Fibroblast of upper back skin (primary cell): ENCODE measurements at regions not wholly inside any gene's neighbourhood (a gene's known extent, or its start where the extent isn't known, plus 50 kb on each side); places are given as distances from the start of the nearest gene placed in this dataset.
"Not testable (repeated sequence)": the region's sequence is repeated elsewhere in the genome, so short reads cannot be mapped to it uniquely, and the experiment has no call there.

Experiments
- DNase-seq: peaks from one replicate; pipeline ENCODE4 v3.0.0-alpha.2; 2013

DNA sequence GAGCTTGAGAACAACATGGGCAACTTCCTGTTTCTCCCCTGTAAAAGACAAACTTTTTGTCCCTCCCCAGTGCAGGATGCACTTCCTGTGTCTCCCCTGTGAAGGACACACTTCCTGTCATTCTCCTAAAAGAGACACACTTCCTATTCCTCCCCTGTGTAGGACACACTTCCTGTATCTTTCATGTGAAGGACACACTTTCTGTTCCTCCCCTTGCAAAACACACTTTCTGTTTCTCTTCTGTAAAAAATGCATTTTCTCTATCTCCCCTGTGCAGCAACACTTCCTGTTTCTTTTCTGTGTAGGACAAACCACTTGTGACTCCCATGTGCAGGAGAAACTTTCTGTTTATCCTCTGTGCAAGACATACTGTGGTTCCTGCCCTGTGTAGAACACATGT, 488.6 kb upstream of the USP9Y start:
- DNase-seq, result no peak

DNA sequence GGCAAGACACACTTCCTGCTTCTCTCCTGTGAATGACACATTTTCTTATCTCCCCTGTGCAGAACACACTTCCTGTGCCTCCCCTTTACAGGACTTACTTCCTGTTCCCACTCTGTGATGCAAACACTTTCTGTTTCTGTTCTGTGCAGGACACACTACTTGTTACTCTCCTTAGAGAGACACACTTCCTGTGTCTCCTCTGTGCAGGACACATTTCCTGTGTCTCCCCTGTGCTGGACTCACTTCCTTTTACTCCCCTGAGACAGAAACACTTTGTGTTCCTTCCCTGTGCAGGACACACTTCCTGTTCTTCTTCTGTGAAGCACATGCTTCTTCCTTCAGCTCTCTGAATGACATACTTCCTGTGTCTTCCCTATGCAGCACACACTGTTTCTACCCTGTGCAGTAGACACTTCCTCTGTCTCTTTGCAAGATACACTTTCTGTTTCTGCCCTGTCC, 485.4 kb upstream of the USP9Y start:
- no peak for DNase-seq

DNA sequence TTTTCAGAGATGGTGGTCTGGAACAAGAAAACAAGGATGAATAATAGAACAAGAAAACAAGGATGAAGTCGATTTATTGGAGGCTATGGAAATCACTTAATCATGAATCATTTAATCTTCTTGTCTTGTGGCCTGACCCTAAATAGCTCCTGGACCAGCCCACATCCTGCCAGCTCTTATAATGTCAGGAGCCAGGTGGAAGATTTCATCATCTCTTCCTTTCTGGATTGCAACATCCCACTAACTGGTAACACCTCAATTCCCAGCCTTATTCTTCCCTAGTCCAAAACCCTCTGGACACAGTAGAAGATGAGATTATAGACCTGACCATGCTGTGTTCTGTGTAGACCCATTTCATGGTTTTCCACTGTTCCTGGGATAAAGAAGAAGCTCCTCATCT, 470.1 kb upstream of the USP9Y start:
- no peak for DNase-seq

DNA sequence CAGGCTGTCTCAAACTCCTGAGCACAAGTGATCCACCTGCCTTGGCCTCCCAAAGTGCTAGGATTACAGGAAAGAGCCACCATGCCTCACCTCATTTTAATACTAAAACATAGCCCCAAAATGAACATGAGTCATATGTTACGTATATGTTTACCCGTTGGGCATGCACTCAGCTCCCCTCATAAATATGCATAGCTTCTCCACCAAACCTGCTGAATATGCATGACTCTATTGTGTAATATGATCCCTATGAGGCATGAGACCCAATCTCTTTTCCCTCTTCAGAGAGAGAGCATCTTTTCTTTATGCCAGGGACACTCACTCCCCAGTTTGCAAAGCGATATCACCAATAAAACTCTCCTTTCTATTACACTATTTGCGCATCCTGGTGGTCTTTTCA, 464.6 kb upstream of the USP9Y start:
- no peak for DNase-seq

DNA sequence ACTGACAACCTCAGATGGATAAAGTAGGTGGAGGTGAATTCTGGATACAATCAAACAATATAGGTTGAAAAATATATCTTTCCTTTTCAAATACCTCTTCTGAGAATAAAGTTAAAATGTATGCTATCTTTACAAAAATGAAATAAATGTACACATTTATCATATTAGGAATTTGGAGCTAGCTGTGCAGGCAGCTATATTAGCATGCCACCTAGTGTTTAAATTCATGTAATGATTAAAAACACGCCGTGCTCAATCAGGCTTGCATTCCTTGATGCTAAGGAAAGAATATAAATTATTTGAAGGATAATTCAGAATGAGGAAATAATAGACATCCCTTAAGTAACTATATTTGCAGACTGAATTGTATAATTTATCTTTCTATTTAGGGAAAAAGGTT, 460.7 kb upstream of the USP9Y start:
- not testable (repeated sequence) for DNase-seq

DNA sequence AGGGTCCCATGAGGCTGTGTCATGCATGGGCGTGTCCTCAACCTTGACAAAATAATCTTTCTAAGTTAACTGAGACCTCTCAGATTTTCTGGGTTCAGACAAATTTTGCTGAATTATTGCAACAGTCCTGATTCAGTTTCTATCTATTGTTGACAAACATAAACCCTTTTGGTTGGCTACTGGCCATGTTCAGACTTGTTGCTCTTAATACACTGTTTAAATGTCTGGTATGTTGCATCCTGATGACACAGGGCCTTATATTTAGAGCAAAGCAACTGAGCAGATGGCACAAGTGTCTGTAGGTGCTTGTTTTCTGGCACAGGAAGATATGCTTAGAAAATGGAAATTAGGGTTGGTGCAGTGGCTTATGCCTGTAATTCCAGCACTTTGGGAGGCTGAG, 456.9 kb upstream of the USP9Y start:
- no peak for DNase-seq

DNA sequence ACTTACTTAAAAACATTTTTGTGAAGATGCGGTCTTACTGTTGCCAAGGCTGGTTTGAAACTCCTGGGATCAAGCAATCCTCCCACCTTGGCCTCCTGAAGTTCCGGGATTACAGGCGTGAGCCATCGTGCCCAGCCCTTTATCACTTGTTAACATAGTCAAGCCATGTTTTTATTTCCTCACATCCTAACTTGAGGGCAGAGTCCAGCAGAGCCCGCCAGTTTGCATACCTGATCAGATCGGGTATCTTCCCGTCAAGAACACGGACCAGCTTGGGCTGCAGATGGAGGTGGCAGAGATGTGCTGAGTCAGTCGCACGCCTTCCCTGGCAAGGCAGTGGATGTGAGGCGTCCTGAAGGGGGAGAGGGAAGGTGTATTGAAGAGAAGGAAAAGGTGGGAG, 447.3 kb upstream of the USP9Y start:
- no peak for DNase-seq

DNA sequence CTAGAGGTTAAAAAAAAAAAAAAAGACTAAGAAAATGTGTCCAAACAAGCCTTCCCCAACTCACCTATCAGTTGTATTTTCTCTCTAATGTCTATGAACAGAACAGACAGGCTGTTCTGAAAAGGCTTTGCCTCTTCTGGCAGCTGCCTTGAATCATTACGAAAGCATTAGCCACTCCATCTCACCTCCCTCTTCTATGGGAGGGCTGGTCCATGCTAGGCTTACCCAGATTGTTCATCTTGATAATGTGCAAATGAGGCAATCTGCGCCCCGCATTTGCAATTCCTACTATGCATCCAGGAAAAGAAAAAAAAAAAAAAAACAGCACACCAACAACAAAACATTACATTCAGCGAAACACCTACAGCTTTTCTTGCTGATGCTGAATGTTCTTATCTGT, 429.9 kb upstream of the USP9Y start:
- DNase-seq, result no peak

DNA sequence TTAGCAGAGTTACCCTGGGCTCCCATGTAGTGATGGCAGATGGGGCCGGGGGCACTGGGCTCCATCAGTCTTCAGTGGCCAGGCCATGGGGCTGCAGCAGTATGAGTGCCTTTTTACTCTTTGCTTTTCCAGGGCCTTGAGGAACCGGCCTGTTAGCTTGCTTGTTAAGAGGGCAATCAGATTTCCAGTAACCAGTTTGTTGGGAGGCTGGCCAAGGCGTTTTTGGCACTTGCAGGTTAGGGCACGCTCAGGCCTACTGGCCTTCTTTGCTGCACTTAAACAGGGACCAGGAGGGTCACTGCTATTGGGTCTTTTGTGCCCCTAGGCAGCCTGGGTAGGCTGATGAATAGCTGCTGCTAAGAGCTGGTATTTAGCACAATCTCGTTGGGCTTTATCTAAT, 415.4 kb upstream of the USP9Y start:
- DNase-seq, result no peak

DNA sequence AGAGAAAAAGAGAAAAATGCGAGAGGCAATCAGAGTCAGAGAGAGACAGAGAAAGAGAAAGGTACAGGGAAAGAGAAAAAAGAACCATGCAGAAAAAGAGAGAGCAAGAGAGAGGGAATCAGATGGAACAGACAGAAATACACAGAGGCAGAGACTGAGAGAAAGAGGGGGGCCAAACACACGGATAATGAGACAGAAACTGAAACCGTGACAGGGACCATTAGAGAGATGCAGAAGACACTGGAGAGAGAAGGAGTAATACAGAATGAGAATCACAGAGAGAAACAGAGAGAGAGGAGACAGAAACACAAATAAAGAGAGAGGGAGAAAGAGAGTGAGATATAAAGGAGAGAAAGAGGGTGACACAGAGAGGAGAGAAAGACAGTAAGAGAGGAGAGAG, 412.1 kb upstream of the USP9Y start:
- DNase-seq, result no peak

DNA sequence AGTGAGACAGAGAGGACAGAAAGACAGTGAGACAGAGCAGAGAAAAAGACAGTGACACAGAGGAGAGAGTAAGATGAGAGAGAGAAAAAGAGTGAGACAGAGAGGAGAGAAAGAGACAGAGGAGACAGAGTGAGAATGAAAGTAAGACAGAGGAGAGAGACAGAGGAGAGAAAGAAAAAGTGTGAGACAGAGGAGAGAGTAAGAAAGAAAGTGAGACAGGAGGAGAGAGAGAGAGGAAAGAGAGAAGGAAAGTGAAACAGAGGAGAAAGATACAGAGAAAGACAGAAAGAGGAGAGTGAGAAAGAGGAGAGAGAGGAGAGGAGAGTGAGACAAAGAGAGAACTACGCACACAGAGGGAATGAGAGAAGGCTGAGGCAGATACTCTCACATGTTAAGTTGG, 411.6 kb upstream of the USP9Y start:
- DNase-seq, result no peak

DNA sequence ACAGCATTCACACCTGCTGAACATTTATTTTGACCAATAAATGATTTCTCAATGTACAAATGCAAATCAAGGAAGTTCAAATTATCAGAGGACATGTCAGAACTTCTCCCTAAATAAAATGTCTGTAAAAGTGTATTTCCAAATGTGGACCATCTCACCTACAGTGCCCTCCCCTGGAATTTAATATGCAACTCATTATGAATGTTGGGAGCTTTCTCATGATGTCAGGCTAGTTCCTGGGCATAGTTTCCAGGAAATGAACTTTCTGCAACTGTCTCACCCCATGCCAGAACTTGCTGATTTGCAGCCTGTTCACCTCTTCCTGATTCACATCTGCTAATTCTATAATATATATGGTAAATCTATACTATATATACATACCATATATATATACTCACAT, 408.5 kb upstream of the USP9Y start:
- DNase-seq, result no peak

DNA sequence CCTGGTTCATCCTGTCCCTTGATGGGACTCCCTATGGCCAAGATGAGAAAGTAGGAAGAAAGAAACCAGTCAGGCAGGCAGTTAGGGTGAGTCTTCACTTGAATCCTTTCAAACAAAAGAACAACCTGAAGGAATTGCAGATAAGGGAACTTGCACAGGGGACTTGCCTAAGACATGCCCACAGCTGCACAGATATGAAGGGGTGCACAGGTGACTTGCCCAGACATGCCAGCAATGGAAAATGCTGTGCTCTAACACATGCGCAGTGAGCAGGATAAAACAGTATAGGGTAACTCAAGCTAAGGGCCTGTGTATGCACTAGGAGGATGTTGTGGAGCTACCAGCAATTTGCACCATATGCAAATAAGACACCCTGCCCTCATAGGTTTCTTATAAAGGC, 404.6 kb upstream of the USP9Y start:
- no peak for DNase-seq

DNA sequence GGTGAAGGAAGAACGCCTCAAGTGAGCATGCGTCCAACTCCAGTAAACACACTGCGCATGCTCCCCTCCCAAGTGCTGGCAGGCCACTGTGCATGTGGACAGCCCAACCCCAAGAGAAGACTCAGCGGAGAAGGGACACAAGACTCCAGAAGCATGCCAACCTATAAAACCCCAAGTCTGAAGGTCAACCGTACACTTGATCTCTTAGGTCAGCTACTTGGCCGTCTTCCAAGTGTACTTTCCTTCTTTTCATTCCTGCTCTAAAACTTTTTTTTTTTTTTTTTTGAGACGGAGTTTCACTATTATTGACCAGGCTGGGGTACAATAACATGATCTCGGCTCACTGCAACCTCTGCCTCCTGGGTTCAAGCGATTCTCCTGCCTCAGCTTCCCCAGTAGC, 401.2 kb upstream of the USP9Y start:
- not testable (repeated sequence) for DNase-seq

DNA sequence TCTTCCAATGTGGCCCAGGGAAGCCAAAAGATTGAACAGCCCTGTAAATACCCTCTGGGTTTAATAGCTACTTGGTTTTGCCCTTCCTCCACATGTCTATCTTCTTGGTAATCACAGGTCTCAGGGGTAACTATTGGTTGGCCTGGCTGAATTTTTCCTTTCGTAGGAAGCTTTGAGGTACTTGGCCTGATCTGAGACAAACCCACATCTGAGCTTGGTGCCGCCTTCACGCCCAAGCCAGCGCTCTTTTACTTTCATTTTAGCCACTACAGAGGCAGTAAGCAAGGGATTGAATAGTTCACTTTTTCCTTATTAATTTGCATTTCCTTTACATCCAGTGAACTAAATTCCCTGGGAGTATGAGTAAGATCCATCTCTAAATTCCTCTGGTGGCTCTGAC, 397.6 kb upstream of the USP9Y start:
- DNase-seq, result no peak

DNA sequence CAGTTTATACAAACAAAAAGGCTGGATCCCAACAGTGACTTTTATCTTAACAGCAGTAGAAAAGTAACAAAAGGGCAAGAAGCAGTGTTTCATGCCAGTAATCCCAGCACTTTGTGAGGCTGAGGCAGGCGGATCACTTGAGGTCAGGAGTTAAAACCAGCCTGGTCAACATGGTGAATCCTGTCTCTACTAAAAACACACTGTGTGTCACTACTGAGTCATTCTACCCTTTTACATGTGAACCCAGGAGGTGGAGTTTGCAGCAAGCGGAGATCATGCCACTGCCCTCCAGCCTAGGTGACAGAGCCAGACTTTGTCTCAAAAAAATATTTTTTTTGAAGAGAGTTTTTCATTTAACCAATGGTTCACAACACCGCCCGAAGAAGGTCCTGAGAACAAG, 395.6 kb upstream of the USP9Y start:
- no peak for DNase-seq

DNA sequence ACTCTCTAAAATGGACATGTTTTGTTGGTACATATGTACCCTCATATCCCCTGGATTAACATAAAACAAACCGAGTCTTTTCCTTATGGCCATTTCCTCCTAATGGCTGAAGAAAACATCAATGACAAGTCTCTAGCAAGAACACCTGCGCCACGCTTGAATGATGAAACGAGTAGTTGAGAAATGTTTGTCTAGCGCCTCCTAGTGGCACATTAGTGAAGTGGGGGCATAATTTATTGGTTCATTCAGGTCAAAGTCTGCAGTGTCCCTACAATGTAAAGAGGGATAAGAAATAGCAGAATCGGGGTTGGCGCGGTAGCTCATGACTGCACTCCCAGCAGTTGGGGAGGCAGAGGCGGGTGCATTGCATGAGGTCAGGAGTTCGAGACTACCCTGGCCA, 391.8 kb upstream of the USP9Y start:
- DNase-seq, result no peak

DNA sequence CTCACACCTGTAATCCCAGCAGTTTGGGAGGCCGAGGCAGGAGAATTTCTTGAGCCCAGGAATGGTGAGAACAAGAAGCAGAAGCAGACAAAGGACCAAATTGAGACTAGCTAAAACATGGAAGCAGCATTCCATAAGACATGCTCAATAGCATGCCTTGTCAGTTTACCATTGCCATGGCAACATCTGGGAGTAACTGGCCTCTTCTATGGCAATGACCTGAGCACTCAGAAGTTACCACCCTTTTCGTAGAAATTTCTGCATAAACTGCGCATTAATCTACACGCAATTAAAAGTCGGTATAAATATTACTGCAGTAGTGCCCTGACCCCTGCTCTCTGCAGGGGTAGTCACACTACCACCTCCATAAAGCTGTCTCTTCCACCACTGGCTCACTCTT, 390.2 kb upstream of the USP9Y start:
- no peak for DNase-seq

DNA sequence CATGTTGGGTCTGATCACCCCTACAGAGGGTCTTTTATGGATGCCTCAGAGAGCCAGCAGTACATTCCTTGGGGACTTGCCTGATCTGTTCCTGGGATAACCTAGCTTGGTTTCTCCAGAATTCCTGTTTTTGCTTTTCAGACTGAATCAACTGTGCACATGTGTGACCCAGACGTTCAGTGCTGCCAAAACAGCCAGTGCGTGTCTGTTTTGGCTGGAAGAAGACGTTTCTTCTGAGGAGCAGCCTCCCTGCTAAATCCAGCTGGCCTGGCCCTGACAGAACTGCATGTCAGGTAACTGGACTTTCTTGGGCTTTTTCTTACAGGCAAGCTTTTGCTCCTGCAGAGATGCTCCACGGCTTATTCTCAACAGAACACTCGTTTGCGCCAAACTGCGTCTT, 373.3 kb upstream of the USP9Y start:
- no peak for DNase-seq

DNA sequence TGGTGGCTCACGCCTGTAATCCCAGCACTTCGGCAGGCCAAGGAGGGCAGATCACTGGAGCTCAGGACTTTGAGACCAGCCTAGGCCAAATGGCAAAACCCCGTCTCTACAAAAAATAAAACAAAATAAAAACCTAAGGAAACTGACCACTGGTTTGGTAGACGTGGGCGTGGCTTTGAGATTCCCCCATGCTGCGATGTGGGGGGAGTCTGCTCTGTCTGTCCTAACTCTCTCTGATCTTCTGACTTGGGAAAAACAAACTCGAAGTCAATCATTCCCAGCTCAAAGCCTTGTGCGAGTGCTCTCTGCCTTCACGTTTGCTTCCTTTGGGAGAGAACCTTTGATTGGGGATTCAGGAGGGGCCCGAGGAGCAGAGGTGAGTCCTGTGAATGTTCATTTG, 369.1 kb upstream of the USP9Y start:
- DNase-seq, result not testable (repeated sequence)

DNA sequence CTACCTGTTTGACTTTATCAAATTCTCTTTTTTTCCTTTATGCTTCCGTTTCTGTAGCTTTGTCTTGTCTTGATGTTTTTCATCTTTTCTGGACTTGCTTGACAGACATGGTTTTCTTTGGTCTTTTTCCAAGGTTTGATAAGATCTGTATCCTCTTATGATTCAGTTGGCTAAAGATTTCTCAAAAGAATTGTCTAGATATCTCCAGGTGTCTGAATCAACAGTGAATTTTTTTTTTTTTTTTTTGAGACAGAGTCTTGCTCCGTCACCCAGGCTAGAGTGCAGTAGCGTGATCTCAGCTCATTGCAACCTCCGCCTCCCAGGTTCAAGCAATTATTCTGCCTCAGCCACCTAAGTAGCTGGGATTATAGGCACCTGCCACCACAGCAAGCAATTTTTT, 357.8 kb upstream of the USP9Y start:
- DNase-seq, result no peak

DNA sequence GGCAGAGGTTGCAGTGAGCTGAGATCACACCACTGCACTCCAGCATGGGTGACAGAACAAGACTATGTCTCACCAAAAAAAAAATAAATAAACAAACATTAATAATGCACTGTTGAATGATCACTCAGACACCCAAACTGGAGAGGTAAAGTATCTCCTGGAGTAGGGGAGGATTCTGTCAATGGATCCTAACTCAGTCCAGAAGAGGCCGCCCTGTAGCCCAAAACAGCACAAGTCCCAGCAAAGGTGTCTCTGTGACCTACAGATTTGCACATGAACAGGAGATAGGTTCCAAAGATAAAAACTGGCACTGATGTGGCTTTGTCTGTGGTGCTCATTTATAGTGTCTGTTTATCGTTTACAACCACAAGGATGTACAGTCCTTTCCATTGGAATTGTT, 352.9 kb upstream of the USP9Y start:
- DNase-seq, result no peak

DNA sequence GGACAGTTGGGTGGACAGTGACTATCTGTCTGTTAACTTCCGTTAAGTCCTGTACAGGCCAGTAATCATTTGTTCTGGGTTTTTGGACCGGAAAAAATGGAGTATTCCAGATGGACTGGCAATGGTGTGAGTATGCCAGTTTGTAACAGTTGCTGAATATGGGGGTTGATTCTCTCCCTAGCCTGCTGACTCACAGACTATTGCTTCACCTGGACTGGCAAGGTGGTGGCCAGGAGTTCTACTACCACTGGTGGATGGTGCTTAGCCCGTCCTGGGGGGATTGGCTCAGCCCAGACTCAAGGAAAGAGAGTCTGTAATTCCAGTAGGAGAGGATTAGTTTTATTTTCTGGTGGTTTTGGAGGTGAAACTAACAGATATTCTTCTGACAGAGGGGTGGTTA, 343.8 kb upstream of the USP9Y start:
- DNase-seq, result no peak

DNA sequence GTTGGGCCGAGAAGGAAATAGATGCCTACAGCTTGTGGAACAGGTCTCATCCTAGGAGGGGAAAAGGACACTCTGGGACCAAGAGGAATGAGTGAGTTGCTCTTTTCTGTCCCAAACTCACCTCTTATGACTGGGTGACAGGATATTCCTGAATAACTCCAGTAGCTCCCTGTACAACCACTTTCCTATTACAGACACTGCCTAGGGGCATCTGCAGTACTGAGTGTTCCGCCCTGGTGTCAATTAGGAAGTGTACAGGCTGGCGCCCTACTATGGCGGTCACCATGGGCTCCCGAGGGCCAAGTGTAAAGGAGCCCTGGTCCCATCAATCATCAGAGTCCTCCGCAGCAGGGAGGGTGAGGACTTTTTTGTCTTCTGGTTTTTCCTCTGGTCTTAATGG, 343.4 kb upstream of the USP9Y start:
- no peak for DNase-seq

DNA sequence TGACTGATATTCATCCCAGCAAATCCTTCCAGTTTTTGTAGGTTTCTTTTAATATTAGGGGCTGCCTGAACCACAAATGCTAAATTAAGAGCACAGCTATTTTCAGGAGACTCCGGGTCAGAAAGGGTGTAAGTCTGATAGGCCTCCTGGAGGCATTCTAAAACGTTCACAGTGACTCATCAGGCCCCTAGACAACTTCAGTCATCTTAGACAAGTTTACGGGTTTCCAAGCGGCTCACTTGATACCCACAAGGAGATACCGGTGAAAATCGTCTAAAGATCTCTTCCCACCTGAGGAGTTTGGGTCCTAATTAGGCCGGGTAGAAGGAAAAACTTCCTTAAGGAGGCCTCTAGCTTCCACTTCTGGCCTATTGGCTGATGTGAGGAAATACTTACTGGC, 342.7 kb upstream of the USP9Y start:
- DNase-seq, result no peak

DNA sequence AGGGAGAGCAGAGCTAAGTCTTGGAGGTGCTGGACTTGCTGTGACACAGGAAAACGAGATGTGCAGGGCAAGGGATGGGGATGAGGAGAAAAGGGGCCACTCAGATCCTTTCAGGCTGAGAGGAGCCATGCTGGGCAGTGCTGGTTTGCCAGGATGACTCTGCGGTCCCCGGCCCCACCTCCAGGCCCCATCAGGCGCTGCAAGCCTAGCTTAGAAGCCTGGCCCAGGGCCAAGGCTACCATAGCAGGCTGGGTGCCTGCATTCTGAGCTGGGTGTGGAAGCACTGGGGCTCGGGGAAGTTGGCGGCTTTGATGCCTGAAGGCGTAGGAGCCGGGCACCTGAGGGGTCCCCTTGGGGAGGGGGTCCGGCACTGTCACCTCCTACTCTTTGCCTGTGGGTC, 341.2 kb upstream of the USP9Y start:
- DNase-seq, result no peak
